Dermis microvascular lymphatic vessel endothelial cell (primary cell): ENCODE measurements at regions not wholly inside any gene's neighbourhood (a gene's known extent, or its start where the extent isn't known, plus 50 kb on each side); places are given as distances from the start of the nearest gene placed in this dataset.
"Not testable (repeated sequence)": the region's sequence is repeated elsewhere in the genome, so short reads cannot be mapped to it uniquely, and the experiment has no call there.

ENCODE experiments used
- DNase-seq, 2 donors: peaks; one replicate each; pipeline versions ENCODE4 v3.0.0 to v3.0.0-alpha.2; 2010; ENCODE audit warnings: low read depth in 2 of 2

GRCh38 chr3:177693616-177694264 lies 496.5 kb upstream of the TBL1XR1 start:
- peak in 1 of 2 donors; percentile 31 for DNase-seq

DNA sequence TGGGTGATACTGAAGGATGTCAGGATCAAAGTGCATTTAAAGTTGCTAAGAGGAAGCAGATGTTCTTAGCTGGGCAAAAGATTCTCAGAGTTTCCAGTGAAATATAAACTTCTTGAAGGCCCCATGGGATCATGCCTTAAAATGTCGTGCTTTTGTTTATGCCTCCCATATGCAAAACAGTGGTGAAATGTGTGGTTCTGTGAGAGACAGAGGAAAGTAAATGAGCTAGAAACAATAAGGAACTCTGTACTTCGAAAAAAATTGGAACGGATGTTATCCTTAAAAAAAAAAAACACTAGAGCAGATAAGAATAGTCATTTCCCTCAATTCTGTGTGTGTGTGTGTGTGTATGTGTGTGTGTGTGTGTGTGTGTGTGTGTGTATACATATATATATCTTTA lies 497.0 kb upstream of the TBL1XR1 start:
- DNase-seq, result peak in 1 of 2 donors; percentile 94

DNA sequence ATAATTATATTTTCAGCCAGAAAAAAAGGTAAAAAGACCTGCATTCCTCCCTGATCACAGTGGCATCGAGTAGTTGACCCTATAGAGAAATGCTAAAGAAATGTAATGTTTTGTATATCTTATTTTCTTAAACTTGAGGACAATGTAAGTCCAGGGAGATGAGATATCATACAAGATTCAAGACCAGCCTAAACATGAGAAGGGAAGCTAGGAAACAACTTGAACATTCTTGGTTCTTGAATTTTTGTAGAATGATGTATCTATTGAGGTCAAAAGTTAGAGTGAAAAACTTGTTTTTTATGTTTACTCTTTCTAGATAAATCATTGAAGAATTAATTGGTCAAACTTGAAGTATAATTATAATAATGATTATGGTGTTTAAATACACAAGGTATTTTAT lies 497.7 kb upstream of the TBL1XR1 start:
- no peak for DNase-seq

DNA sequence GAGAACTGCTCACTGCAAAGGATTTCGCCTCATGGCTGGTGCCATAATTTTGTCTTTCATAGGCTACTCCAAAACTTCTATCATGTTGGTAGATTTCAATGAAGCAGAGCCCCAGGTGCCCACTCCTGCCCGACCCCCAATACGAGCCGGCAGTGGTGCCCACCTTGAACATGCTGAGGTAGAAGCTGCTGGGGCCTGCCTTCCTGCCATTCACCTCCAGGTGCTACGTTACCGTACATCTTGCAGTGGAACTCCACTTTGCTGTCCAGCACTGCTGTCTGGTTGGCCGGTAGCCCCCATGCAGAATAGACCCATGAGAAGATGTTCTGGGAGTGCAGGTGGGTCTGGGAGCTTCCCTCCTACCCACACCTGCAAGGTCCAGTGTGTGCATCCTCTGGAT lies 502.8 kb upstream of the TBL1XR1 start:
- DNase-seq, result no peak

DNA sequence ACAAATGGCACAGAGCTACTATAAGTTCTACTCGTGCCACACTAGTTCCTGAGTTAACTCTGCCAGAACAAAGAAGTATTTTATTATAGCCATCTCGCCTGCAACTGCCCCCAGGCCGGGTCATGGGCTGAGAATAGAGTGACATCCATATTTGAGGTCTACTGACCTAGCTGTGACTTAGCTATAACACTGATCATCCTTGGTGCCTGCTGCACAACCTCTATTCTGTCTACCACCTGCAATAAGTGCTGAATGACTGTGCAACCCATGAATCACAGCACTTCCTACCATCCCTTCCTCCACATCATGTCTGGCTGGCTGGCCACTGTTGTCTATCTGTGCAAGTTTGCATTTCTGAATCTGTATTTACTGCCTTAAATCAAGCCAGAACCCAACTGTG lies 506.5 kb upstream of the TBL1XR1 start:
- peak in 1 of 2 donors; percentile 62 for DNase-seq

GRCh38 chr3:177705976-177706823 lies 508.9 kb upstream of the TBL1XR1 start:
- no peak for DNase-seq

DNA sequence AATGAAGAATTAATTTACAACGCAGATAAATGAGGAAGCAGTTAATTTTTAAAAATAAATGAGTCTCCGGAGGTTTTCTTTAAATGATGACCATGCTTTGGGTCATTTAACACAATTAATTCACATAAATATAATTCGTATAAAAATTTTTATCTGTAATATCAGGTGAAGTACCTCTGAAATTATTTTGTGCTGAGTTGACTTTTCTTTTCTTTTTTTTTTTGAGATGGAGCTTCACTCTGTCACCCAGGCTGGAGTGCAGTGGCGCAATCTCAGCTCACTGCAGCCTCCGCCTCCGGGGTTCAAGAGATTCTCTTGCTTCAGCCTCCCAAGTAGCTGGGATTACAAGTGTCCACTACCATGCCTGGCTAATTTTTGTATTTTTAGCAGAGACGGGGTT lies 512.2 kb upstream of the TBL1XR1 start:
- not testable (repeated sequence) for DNase-seq

DNA sequence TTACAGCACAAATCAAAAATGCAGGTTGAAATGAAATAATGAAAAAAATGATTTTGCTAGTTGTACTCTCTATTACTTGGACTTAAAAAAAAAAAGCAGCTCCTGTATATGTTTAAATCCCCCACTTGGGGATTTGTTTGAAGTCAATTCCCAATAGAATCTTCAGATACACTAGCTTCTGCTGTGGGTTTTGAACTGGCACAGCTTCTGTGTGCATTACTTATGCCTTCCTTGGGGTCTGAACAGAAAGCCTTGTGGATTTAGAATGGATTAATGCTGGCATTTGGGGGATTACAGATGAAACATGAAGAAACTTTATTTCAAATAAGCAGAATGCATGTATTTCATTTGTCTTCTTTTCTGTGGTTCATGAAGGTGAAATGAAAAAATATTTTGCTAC lies 513.2 kb upstream of the TBL1XR1 start:
- DNase-seq, result no peak

DNA sequence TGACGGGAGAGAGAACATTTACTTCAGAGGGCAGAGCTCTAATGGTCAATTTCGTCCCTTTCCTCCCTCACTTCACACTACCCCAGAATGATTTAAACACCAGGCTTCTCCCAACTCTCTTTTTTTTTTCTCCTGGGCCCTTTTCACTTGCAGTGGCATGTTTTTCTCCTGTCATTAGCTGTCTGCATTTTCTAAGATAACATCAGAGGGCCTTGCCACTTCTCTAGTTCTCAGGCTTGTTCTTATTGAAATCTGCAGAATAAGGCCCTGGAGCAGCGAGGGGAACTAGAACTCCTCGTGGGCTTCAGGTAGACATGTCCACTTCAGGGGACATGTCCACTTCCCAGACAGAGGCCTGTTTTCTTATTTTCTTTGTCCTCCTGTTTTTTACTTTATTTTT lies 514.4 kb upstream of the TBL1XR1 start:
- DNase-seq, result no peak

DNA sequence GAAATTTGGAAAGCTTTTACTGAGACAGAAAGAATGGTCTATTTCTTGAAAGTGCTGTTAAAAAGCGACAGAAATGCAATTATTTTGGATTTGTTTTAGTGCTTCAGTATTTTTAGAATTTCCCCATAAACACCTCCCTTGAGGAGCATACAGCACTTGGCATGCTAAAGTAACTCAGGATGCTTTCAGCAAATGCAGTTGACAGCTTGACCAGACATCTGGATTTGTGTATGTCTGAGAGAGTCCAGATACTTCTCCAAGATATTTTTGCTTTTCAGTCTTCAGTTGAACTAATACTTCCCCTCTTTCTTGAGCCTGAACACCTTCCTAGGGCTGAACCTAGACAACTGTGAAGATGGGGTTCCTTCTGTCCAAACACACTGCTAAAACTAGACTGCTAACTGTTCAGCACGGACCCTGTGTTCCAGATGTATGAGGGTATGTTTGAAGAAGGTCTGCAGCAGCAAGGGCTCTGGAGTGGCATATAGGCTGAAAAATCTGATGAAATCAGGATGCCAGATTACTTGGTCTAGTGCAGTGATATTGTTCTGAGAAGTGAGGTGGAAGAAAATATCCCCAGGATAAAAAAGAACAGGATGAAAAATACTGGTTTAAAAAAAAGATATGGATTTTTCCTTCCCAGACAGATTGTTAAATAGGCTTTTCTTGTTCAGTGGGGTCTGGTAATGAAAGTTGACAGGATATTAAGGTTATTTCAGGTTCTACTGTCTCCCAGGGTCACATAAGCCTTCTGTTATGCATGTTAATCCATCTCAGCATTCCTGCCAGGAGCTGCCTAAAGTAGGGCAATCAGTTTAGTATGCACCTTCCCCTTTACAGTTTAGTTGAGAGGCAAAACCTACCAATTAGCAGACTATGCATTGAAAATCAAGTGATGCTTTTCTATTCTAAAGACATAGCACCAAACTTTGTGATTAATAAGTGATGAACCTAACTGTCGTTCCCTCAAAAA lies 516.9 kb upstream of the TBL1XR1 start:
- no peak for DNase-seq

GRCh38 chr3:177714945-177715344 lies 517.7 kb upstream of the TBL1XR1 start:
- no peak for DNase-seq

DNA sequence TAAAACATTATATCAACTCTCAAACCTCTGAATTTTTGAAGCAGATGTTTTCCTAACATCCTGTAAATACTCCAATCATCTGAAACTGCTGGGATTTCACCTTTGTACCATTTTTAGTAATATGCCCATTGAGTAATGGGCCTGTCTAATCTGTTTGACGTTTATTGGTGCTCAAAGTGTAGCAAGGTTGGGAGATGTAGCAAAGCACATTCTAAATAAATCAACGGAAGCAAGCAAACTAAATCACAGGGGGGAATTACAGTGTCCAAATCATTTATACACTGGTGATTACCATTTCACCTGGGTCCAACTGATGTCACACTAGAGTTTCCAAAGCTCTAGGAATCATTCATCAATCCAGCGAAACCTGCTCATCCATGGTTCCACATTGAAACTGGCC lies 518.7 kb upstream of the TBL1XR1 start:
- DNase-seq, result no peak

DNA sequence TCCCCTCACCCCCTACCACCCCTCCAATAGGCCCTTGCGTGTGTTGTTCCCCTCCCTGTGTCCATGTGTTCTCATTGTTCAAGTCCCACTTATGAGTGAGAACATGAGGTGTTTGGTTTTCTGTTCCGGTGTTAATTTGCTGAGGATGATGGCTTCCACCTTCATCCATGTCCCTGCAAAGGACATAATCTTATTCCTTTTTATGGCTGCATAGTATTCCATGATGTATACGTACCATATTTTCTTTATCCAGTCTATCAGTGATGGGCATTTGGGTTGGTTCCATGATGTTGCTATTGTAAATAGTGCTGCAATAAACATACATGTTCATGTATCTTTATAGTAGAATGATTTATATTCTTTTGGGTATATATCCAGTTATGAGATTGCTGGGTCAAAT lies 523.6 kb upstream of the TBL1XR1 start:
- DNase-seq, result not testable (repeated sequence)

DNA sequence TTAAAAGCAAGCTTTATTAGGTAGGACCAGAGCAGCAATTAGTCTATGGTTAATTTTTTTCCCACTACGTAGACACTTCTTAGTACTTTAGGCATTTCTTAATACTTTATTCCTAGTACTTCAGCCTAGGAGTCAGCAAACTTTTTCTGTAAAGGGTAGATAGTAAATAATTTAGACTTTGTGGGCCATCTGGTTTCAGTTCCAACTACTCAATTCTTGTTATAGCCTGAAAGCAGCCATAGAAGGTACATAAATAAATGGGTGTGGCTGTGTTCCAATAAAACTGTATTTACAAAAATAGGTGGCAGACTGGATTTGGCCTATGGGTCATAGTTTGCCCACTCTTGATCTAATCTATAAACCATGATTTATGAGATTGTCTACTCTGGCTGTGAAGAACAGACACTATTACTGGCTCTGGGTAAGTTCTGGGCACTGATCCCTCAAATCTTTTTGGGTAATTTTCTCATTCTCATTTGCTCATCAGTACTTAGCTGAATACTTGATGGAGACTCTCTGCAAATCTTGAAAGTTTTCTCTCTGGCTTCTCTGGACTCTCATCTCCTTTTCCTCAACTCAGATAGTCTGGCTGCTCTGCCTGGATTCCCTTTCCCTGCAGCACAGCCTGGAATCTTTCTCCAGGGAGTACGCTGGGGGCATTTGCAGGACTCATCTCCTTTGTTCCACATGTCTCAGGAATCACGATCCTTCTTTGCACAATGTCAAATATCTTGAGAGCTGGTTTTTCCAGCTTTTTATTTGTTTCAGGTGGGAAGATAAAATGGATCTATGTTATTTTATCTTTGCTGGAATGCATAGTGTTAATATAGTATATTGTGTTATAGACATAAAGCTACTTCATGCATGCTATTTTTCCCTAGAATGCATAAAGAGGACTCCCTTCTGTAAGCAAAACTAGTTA lies 524.8 kb upstream of the TBL1XR1 start:
- DNase-seq, result no peak

GRCh38 chr3:177724020-177724638 lies 526.8 kb upstream of the TBL1XR1 start:
- peak; percentile 54 to 58 for DNase-seq

GRCh38 chr3:177725165-177725564 lies 527.9 kb upstream of the TBL1XR1 start:
- DNase-seq, result no peak

DNA sequence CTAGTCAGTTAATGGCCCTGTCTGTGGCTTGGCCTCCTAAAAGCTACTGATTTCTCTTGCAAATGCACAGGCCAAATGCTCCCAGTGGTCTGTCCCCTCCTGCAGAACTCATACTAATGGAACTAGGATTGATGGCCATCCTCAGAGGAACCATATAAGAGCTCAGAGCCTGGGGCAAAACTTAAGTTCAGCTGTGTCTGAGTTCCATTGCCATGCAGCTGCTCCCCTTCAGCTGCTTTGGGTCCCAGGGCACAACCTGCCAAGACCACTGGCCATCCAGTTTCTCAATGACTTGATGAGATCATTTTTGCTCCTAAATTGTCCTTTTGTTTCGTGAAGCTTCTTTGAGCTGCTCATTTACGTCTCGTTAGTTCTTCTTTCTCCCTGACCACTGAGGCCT lies 529.5 kb upstream of the TBL1XR1 start:
- DNase-seq, result no peak

DNA sequence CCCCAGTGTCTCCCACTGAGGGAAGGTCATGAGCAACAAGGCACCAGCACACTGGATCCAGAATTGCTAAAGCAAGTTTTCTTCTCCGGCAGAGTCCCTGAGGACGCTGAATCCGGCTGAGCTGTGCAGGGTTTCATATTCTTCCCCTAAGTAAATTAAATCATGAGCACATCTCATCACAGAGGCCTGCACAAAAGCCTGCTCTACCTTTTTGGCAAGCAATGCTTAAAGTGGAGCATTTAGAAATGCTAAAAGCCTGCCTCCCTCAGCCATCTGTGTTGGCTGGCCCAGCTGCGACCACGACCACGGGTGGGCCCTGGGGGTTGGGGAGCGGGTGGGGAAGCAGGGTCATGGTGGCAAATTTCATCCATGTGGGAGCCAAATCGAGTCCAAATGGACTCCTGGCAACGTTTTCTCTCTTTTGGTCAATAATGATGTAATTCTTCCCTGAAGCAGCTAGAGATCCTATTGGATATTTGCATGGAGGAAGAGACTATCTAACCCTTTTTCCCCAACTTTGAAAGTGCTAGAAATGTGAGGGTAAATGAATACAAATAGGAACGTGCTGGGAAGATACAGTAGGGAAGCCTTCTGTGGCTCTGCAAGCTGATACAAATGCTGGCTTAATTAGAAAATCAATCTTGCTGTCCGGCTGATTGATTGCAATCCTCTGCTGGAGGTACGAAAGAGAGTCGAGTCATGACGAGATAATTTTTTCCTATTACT lies 532.8 kb upstream of the TBL1XR1 start:
- DNase-seq, result no peak

DNA sequence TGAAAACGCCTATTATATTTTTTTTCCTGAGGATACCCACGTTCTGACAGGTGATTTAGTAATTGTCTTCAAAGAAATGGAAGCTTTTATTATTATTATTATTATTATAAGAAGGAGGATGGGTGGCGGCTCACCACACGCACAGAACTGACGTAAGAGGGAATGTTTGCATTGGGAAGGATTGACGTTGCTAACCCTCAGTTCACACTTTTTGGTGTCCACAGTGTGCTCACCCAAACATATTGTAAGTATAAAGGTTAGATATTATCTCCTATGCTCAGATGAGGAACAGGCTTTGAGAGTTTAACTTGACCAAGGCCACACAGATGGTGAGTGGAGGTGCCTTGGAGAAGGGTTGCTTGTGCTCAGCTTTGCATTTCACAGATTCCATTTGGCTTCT lies 533.5 kb upstream of the TBL1XR1 start:
- no peak for DNase-seq
